ENCODE measurements at regions not wholly inside any gene's neighbourhood (a gene's known extent, or its start where the extent isn't known, plus 50 kb on each side); places are given as distances from the start of the nearest gene placed in this dataset.

- TF ChIP-seq CTCF (IDR thresholded peaks at IDR 0.05) (no peak), POLR2A (IDR thresholded peaks at IDR 0.05) (no peak)
- H3K27me3 ChIP-seq = no peaks in the 10 kb centered on the region
- H3K27ac ChIP-seq = no peak overlapping the region
- no peak for DNase-seq
- H3K9me3 ChIP-seq = peaks cover 0 to 3% (median 0%) of the 10 kb centered on the region in 4 donors
- H3K4me3 ChIP-seq = no peak overlapping the region
- H3K4me1 ChIP-seq = no peaks in the 10 kb centered on the region
- no peaks in the 10 kb centered on the region for H3K36me3 ChIP-seq
Observed at GRCh38 chr14:42927313-42927712, 1320.6 kb downstream of the LRFN5 start.

DNA sequence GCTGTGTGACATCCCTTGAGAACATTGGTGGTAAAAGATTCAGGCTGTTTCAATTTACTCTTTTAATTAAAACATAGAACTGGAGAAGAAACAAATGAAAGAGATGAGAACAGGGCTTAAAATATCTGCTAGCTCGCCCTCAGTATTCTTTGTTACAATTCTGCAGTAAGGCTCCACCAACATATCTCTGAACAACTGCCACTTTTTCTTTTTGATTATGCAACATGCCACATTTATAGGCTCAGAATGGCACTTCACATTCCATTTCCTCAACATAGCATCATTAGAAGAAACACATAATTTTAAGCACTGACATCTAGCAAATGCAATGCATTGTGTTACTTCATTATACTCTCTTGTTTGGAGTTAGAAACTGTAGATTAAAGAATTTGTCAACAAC, 1315.2 kb downstream of the LRFN5 start:
- TF ChIP-seq POLR2A (IDR thresholded peaks at IDR 0.05) (no peak), CTCF (IDR thresholded peaks at IDR 0.05) (no peak)
- H3K9me3 ChIP-seq = no peaks in the 10 kb centered on the region
- no peaks in the 10 kb centered on the region for H3K36me3 ChIP-seq
- no peak overlapping the region for H3K27ac ChIP-seq
- no peaks in the 10 kb centered on the region for H3K4me1 ChIP-seq
- H3K4me3 ChIP-seq = no peak overlapping the region
- H3K27me3 ChIP-seq = no peaks in the 10 kb centered on the region
- DNase-seq = no peak

GRCh38 chr14:42918615-42919014, 1311.9 kb downstream of the LRFN5 start:
- H3K27me3 ChIP-seq = no peaks in the 10 kb centered on the region
- H3K4me1 ChIP-seq = no peaks in the 10 kb centered on the region
- no peak for DNase-seq
- no peak overlapping the region for H3K4me3 ChIP-seq
- H3K36me3 ChIP-seq = no peaks in the 10 kb centered on the region
- H3K9me3 ChIP-seq = no peaks in the 10 kb centered on the region
- TF ChIP-seq CTCF (IDR thresholded peaks at IDR 0.05) (no peak), POLR2A (IDR thresholded peaks at IDR 0.05) (no peak)
- no peak overlapping the region for H3K27ac ChIP-seq

DNA sequence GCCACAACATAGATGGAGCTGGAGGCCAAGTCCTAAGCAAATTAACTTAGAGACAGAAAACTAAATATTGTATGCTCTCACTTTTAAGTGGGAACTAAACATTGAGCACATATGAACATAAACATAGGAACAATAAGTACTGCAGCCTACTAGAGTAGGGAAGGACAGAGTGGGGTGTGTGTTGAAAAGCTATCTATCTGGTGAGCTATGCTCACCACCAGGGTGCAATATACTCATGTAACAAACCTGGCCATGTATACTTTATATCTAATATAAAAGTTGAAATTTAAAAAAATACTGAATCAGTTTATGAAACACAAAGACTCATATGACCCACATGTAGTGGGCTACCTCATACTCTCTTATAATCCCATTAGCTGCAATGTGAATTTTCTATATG, 1305.0 kb downstream of the LRFN5 start:
- TF ChIP-seq CTCF (IDR thresholded peaks at IDR 0.05) = no peak
- TF ChIP-seq POLR2A (IDR thresholded peaks at IDR 0.05) = no peak
- Histone ChIP-seq H3K27me3 (no peaks in the 10 kb centered on the region), H3K9me3 (no peaks in the 10 kb centered on the region), H3K36me3 (no peaks in the 10 kb centered on the region), H3K27ac (no peak overlapping the region), H3K4me3 (no peak overlapping the region), H3K4me1 (no peaks in the 10 kb centered on the region)
- no peak for DNase-seq

DNA sequence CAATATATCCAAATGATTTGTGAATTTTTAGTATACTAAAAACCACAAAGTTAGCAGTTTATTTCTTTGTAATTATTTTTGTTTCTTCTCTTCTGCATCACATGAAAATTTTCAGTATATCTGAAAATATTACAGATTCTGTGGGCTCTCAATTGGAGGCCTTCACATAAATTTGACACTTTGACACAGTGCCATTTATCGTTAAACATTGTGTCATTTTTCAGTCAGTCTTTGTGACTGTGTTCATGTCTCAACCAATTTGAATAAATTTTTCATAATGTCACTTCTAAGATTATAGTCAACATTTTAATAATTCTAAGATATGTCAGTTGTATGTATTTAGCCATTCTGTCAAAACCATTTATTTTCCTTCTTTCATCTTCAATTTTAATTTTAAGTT, 1303.0 kb downstream of the LRFN5 start:
- Histone ChIP-seq H3K4me3 (no peak overlapping the region), H3K9me3 (no peaks in the 10 kb centered on the region), H3K27ac (no peak overlapping the region), H3K4me1 (no peaks in the 10 kb centered on the region), H3K27me3 (no peaks in the 10 kb centered on the region), H3K36me3 (no peaks in the 10 kb centered on the region)
- DNase-seq = no peak
- TF ChIP-seq POLR2A (IDR thresholded peaks at IDR 0.05) = no peak
- no peak for TF ChIP-seq CTCF (IDR thresholded peaks at IDR 0.05)

DNA sequence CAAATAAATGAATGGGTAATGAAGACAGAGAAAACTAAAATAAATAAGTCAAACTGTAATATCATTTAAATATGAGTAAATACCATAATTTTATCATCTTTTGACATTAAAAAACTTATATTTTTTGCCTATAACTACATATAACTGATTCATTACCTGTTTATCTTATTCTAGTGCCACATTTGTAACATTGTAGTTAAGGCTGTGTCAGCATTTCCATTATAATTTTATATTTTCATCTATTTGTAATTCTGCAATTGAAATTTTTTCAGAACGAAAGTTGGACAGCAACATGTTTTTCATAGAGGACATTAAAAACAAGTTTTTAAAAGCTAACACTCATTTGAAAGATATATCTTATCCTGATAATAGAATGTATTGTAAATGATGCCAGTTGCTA, 1286.5 kb downstream of the LRFN5 start:
- no peaks in the 10 kb centered on the region for H3K4me1 ChIP-seq
- no peak overlapping the region for H3K4me3 ChIP-seq
- DNase-seq = no peak

More for the DNA sequence above, 1286.5 kb downstream of the LRFN5 start:
- no peaks in the 10 kb centered on the region for H3K36me3 ChIP-seq
- H3K27me3 ChIP-seq = no peaks in the 10 kb centered on the region
- TF ChIP-seq CTCF (IDR thresholded peaks at IDR 0.05) (no peak), POLR2A (IDR thresholded peaks at IDR 0.05) (no peak)
- no peak overlapping the region for H3K27ac ChIP-seq
- no peaks in the 10 kb centered on the region for H3K9me3 ChIP-seq
